WERI-Rb-1 (cell line): ENCODE measurements at regions not wholly inside any gene's neighbourhood (a gene's known extent, or its start where the extent isn't known, plus 50 kb on each side); places are given as distances from the start of the nearest gene placed in this dataset.

Source experiments
- DNase-seq: peaks from one replicate; pipeline ENCODE4 v3.0.0-alpha.2; 2020
- H3K27ac ChIP-seq: fragments of 250-450 bp; sonication (Bioruptor Pico); 2 replicates; pipeline ENCODE4 v1.5.1; 2020; ENCODE audit warnings: mild to moderate bottlenecking, moderate library complexity
- H3K27me3 ChIP-seq: fragments of 250-450 bp; sonication (Bioruptor Pico); 2 replicates; pipeline ENCODE4 v1.5.1; 2021; ENCODE audit warnings: mild to moderate bottlenecking, low read depth, moderate library complexity; ENCODE audit not compliant: insufficient read depth, severe bottlenecking
- H3K36me3 ChIP-seq: fragments of 250-450 bp; sonication (Bioruptor Pico); 2 replicates; pipeline ENCODE4 v1.5.1; 2020; ENCODE audit warnings: mild to moderate bottlenecking, moderate library complexity
- H3K4me3 ChIP-seq: 2 replicates; pipeline ENCODE4 v1.5.1; 2011; ENCODE audit warnings: low read depth, mild to moderate bottlenecking, control low read depth, low read length
- H3K9me3 ChIP-seq: fragments of 250-450 bp; sonication (Bioruptor Pico); 2 replicates; pipeline ENCODE4 v1.5.1; 2021; ENCODE audit warnings: mild to moderate bottlenecking, moderate library complexity; ENCODE audit not compliant: severe bottlenecking
- CTCF ChIP-seq: IDR thresholded peaks from 2 replicates; pipeline ENCODE4 v1.5.1; 2011; ENCODE audit warnings: low read depth, mild to moderate bottlenecking, control low read depth, inconsistent platforms, low read length

GRCh38 chr5:2183154-2184025 lies 300.7 kb upstream of the IRX4 start:
- Histone ChIP-seq H3K36me3 (no peaks in the 10 kb centered on the region), H3K27me3 (peaks cover 96% of the 10 kb centered on the region), H3K27ac (no peak overlapping the region), H3K4me3 (no peak overlapping the region), H3K9me3 (peaks cover 7% of the 10 kb centered on the region)
- TF ChIP-seq CTCF: no peak
- DNase-seq: no peak

- no peak for DNase-seq
- no peaks in the 10 kb centered on the region for H3K36me3 ChIP-seq
- H3K27me3 ChIP-seq: peaks cover 96% of the 10 kb centered on the region
- H3K9me3 ChIP-seq: peaks cover 3% of the 10 kb centered on the region
- no peak overlapping the region for H3K4me3 ChIP-seq
- TF ChIP-seq CTCF: no peak
- no peak overlapping the region for H3K27ac ChIP-seq
Measured at GRCh38 chr5:2182020-2182419, 299.3 kb upstream of the IRX4 start.

GRCh38 chr5:2181557-2181956 lies 298.8 kb upstream of the IRX4 start:
- no peak for DNase-seq
- H3K36me3 ChIP-seq: no peaks in the 10 kb centered on the region
- TF ChIP-seq CTCF: no peak
- no peak overlapping the region for H3K27ac ChIP-seq
- peaks cover 3% of the 10 kb centered on the region for H3K9me3 ChIP-seq
- no peak overlapping the region for H3K4me3 ChIP-seq
- peaks cover 96% of the 10 kb centered on the region for H3K27me3 ChIP-seq

- no peak overlapping the region for H3K4me3 ChIP-seq
- peaks cover 3% of the 10 kb centered on the region for H3K9me3 ChIP-seq
- no peak for DNase-seq
- no peak overlapping the region for H3K27ac ChIP-seq
- H3K27me3 ChIP-seq: peaks cover 96% of the 10 kb centered on the region
- H3K36me3 ChIP-seq: no peaks in the 10 kb centered on the region
- no peak for TF ChIP-seq CTCF
Measured at GRCh38 chr5:2181149-2181548, 298.4 kb upstream of the IRX4 start.

- Histone ChIP-seq H3K36me3 (no peaks in the 10 kb centered on the region), H3K4me3 (no peak overlapping the region), H3K27me3 (peaks cover 96% of the 10 kb centered on the region), H3K9me3 (peaks cover 3% of the 10 kb centered on the region), H3K27ac (no peak overlapping the region)
- DNase-seq: no peak
- no peak for TF ChIP-seq CTCF
Measured at GRCh38 chr5:2180456-2180855, 297.7 kb upstream of the IRX4 start.

- no peak for TF ChIP-seq CTCF
- H3K27ac ChIP-seq: no peak overlapping the region
- H3K9me3 ChIP-seq: peaks cover 3% of the 10 kb centered on the region
- DNase-seq: no peak
- no peaks in the 10 kb centered on the region for H3K36me3 ChIP-seq
- no peak overlapping the region for H3K4me3 ChIP-seq
- H3K27me3 ChIP-seq: peaks cover 98% of the 10 kb centered on the region
Measured at GRCh38 chr5:2179861-2180260, 297.1 kb upstream of the IRX4 start.
